GM21390 (cell line): ENCODE measurements at regions not wholly inside any gene's neighbourhood (a gene's known extent, or its start where the extent isn't known, plus 50 kb on each side); places are given as distances from the start of the nearest gene placed in this dataset.

Experiments used
- ATAC-seq: cut with Tn5 transposase; IDR thresholded peaks from one replicate; pipeline ENCODE4 v1.9.1; 2021; ENCODE audit not compliant: unreplicated experiment

DNA sequence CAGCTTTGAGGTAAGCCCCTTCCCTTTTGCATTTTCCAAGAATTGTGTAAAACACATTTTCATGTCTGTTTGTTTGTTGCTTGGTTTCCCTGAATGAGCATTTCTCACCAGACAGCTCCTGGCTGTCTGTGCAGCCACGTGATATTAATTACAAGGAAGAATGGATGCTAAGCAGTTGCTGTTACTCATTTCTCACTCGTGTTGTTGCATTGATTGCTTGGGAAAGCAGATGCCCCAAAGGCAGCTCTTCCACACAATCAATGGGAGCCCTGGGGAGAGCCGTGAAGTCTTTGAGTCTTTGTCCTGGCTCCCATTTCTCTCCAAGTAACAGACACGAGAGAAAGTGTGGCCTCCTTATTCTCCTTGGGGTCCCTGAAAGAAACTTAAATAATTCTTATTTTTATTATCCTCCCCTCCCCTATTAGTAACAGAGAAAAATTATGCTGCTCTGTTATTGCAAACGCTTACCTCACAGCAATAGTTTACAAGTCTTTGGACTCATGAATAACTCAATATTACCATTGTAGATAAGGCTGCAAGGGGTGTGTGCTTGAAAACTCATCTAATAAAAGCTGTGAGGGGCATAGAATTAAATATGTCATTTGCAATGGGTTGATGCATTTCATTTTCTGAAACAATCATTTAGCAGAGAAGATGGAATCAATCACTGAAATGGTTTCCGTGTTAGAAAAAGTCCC lies 127.7 kb upstream of the CAMK1G start:
- ATAC-seq, result no peak

DNA sequence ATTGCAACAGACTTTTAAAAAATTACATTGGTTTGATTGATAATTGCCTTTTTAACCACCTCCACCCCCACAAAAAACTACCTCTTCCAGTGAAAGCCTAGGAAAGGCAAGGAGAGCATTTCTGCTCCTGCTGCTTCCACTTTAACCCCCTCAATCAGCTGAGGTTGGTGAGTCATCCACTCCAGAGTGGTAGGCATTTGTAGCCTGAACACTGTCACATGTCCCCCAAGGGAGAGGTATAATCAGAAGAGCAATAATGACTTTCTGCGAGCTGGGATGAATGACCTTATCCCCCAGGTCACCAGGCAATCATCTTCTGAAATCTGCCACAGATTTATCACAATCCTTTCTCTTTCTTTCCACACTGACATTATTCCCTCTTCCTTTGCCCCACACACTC lies 126.6 kb upstream of the CAMK1G start:
- no peak for ATAC-seq

DNA sequence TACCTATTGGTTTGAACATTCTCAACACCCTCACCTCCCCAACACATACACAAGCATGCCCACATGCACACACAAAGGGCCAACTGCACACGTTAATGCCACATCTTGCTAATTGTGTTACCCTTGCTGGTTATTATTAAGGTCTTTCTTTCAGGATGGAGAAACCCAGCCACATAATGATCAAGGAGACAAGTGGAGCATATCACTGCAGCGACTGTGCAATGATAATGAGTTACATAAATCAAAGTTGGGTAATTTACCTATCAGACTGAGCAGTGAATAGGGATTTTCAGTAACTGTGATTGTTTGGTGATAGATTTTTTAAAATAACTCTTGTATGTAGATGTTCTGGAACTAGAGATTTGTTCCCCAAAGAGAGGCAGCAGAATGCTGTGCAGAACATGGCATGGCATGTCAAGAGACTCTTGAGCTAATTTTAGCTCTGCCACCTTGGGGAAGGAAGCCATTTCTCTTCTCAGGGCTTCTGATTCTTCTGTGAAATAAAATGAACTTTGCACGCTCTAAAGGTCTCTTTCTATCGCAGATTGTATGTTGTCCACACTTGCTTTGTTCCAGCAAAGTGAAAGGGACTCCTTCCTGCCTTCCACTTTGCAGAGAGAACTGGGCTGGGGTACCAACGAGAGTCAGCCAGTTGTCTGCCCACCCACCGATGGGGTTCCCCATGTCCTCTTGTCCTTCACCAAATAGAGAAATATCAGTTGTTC lies 126.0 kb upstream of the CAMK1G start:
- ATAC-seq, result no peak

DNA sequence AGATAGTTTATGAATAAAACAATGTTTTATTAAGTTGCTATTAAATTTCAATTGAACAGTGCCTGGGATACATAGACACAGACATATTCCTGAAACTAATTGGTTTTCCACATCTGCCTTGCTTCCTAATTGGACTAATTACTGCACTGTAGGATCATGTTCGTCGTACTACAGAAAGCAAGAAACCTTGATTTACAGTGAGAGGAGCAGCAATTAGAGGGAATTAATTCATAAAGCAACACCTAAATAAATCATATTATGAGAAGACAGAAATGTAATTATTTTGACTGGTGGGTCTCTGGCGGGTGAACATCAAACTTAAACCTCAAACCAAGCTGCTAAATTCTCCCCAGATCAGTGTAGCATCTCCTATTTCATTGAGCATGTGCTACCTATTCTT lies 124.6 kb upstream of the CAMK1G start:
- ATAC-seq, result no peak

DNA sequence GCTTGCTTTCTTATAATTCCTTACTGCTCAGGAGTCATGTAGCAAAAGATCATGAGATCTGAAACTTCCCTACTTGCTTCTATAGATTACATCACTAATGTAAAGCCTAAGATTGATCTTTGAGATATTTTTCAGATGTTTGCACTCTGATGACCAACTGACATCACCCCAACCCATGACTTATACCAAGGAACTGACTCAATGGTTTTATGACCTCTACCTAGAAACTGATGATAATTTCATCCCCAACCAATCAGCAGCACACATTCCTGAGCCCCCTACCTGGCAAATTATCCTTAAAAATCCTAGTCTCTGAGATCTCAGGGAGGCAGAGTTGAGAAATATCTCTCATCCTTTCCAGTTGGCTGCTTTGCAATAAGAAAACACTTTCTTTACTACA lies 122.3 kb upstream of the CAMK1G start:
- no peak for ATAC-seq

DNA sequence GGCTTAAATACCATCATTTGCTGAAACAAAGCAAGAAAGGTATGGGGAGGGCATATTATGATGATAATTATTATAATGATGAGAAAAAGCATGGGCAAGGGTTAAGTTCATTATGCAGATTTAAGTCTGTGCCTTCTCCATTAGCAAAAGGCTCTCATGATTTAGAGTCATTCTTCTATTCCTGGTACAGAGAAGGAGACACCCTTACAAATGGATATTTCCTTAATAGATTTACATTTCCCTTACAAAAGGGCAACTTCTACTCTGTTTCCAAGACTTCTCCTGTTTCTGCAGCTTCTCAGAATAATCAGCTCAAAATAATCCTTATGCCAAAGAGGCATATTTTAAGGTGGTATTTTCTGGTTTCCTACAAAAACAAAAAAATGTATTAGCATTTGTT lies 121.1 kb upstream of the CAMK1G start:
- ATAC-seq, result no peak

DNA sequence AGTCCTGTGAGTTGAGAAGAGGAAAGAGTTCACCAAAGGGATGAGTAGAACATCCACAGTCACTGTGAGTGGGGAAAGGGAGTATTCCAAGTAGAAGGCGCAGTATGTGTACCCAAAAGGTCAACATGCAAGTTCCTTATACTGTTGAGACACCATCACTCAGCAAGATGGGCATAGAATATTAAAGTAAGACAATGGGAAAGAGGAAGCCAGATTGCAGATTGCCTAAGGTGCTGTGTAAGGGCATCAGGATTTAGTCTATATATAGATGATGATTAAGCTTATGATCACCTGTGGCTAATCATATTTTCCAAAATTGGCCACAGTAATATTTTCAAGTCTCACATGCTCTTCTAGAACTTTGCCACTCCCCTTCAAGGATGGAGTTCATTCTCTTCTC lies 120.1 kb upstream of the CAMK1G start:
- ATAC-seq, result no peak

DNA sequence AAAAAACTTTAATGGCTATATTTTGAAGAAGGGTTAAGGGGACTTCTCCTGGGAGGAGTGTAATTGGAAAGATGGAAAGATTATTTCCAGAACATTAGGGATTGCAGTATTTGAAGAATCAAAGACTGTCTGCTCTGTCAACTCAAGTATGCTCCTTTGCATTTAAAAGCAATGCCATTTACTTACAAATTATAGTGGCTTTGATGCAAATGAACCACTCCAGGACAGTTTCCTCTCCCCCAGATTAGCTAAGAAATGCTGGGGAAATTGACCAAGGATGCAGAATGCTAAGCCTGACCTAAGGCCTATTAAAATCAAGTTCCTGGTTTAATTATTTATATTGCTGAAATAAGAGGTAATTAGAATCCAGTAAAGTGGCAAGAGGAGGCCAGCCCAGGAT lies 110.5 kb upstream of the CAMK1G start:
- no peak for ATAC-seq

DNA sequence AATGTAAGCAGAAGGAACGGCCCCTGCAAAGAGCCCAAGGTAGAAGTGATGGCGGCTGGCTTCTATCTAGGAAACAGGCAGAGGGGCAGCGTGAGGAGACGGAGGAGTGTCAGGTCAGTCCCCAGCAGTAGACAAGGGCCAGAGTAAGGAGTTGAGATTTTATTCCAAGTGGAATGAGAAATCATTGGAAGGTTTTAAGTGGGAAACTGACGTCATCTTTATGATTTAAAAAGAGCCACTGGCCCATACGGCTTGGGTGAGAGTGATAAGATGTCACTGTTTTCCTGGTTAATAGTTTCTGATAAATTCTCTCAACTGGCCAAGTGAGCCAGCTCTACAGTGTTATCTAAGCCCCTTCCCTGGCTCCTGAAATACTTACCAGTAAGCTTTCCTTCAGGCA lies 103.2 kb upstream of the CAMK1G start:
- no peak for ATAC-seq

DNA sequence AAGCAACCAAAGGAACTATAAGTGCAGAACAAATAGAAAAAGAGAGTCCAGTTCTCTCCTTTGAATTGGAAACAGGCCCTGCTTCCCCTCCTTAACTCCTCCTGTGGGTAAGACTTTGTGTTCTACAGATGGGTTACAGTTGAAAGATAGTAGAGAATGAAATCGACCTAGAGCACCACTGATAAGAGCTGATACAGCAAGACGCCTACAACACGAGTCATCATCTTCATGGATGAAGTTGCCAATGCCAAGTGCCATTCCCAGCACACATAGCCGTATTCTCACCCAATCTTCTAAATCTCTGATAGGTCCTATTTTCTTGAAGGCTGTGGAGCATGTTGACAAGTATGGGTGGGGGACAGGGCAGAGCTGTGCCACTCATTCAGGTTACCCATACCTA lies 99.8 kb upstream of the CAMK1G start:
- no peak for ATAC-seq

DNA sequence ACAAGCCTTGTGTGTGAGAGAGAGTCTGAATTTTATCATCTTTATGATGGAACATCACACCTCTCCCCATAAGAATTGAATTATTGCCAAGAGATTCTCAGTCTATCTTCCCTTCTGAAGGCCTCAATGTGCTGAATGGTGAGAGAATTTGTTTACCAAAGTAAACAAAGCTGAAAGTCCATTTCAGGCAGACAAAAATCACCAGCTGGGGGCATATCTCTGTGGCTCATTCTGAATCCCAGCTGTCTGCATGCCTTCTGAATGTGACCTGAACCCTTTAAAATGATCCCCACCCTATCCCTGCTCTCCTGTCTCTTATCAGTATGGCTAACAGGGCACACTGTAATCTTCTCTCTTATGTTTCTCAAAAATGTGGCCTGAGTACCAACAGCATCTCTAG lies 99.1 kb upstream of the CAMK1G start:
- no peak for ATAC-seq

DNA sequence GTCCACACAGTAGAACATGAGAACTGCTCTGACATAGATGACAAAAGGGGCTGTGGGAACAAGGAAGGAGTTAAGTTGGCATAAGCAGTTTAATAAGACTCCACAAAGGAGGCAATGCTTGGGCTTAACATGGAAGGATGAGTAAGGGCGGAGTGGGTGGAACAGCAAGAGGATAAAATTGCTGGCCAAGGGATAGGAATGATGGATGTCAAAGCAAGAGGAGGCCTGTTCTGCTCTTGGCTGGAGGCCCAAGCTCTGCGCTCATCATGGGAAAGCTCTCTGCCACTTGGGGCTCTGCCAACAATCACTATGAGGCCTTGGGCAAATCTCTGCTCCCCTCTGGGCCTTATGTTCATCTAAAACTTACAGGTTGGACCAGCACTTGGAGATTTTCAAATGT lies 98.3 kb upstream of the CAMK1G start:
- ATAC-seq, result no peak

DNA sequence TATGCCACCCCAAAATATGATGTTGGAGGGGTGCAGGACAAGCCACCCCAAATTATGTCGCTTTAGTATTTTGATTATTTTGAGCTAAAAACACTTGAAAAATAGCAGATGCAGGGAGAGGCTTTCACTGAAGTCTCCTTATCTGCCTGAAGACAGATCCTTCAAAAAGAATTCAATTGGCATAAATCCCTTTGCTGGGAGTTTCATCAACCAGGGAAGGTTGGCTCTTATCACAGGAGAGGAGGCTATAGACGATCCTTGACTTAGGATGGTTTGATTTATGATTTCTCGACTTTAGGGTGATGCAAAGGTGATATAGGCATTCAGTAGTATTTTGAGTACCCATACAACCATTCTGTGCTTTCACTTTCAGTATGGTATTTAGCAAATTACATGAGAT lies 97.8 kb upstream of the CAMK1G start:
- ATAC-seq, result no peak

DNA sequence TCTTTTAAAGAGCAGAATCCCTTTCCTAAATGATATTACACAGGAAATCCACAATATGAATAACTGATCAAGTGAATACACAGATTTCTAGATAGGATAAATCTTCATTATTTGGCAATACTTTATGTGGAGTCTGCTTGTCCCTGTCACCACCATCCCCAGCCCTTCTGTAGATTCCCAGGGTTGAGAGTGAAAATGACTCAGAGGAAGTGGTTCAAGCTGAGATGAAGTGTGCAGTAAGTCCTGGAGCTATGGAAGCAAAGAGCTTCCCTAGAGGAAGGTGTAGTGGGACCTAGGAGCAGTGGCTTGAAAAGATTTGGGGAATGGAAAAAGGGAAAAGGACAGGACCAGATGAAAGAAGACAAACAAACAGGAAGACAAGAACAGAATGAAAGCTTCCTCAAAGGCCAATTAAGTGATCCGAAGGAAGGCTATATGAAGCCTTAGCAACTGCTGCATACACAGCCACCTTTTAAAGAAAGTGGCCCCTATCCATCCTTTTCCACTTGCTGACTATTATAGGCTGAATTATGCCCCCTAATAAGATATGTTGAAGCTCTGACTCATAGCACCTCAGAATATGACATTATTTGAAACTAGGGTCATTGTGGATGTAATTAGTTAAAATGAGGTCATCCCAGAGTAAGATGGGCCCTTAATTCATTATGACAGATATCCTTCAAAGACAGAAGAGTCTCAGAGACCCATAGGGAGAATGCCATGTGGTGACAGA lies 96.5 kb upstream of the CAMK1G start:
- no peak for ATAC-seq

DNA sequence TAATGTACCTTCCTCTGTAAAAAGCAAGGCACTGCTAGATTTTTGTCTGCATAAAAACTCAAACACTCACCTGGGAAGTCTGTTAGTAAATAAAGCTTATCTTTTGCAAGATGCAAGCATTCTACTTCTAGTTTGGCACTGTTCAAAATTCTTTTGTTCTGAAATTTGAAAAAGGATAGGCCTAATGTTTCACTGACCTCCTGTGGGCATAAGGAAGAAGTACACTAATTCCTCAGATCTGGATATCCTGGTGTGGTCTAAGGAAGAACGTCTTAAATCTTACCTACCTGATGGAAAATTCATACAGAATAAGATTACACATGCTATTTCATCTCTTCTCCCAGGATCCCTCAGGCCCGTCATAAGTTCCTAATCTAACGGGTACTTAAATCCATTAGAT lies 93.5 kb upstream of the CAMK1G start:
- no peak for ATAC-seq

DNA sequence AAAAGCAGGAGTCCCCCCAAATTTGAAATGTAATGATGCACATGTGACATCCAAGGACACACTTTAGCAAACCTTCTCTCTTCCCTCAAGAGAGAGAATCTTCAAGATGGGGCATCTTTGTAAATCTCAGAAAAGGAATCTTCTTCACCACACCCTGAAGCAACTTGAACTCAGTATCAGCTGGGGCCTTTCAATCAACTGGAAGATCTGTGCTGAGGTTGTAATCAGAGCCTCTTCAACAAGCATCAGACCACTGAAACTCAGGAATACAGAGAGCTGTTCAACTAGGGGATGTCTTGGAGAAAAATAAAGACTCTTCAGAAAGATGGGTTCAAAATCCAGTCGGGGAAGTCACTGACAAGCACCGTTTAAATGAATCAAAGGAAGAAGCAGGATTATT lies 92.5 kb upstream of the CAMK1G start:
- ATAC-seq, result no peak

DNA sequence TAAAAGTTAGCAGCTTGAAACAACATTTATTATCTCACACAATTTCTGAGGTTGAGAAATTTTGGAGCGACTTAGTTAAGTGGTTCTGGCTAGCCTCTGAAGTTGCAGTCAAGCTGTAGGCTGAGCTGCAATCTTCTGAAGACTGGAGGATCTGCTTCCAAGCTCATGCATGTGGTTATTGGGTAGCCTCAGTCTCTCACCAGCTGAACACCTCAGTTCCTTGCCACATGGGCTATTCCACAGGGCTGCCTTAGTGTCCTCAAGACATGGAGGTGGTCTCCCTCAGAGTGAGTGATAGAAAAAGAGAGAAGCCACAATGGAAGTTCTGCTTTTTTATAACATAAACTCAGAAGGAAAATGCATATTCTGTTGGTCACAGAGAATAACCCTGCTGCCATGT lies 92.0 kb upstream of the CAMK1G start:
- no peak for ATAC-seq

DNA sequence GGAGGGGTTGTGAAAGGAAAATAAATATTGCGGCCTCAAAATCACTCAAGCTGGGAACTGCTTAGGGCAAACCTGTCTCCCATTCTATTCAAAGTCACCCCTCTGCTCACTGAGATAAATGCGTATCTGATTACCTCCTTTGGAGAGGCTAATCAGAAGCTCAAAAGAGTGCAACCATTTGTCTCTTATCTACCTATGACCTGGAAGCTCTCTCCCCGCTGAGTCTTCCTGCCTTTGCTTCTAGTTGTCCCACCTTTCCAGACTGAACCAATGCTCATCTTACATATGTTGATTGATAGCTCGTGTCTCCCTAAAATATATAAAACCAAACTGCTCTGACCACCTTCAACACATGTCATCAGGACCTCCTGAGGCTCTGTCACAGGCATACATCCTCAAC lies 91.6 kb upstream of the CAMK1G start:
- no peak for ATAC-seq

DNA sequence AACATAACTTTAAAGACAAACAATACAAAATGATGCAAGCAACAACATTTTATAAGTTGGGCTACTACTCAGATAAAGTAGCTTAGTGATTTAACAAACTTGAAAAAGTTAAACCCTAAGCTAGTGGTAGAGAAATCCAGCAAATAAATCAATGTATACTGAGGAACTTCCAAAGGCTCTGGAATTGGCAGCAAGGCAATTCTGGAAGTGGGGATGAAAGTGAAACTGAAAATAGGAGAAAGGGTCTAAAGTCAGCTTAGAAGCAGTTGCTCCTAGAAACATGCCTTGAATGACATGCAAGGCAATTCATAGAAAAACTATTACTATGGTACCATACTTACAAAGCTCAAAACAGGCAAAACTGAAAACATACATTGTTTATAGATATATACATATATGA lies 90.0 kb upstream of the CAMK1G start:
- no peak for ATAC-seq

DNA sequence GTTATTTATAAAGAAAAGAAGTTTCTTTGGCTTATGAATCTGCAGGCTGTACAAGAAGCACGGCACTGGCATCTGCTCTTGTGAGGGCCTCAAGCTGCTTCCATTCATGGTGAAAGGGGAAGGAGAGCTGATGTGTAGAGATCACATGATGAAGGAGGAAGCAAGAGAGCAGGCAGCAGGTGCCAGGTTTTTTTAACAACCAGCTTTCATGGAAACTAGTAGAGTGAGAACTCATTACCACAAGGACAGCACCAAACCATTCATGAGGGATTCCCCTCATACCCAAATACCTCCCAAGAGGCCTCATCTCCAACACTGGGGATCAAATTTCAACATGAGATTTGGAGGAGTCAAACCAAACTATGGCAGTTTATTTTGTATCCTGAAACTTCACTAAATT lies 85.8 kb upstream of the CAMK1G start:
- no peak for ATAC-seq

DNA sequence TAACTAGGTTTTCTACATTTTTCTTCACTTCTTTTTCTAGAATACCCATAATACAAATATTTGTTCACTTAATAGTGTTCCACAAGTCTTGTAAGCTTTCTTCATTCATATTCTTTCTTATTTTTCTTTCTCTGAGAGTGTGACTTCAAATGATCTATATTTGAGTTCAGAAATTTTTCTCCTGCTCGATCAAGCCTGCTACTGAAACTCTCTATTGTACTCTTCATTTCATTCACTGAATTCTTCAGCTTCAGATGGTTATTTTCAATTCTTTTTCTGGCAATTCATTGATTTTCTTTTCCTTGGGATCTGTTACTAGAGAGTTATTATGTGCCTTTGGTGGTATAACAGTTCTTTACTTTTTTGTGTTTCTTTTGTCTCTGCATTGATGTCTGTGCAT lies 82.5 kb upstream of the CAMK1G start:
- no peak for ATAC-seq

DNA sequence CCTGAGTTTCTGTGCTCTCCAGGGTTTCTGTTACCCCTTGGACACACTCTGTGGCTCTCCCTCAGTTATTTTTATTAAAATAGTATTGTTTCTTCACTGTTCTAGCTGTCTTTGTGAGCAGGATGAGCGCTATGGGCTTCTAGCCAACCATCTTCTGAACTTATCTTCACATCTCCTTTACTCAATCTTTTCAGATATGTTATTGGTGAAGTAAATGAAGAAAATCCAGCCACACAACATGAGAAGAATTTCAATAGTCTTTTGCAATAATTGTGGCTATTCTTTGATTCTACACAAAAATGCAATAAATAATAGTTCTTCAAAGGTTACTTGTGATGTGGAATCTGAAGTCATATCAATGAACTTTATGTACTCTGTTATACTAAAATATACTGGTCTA lies 80.3 kb upstream of the CAMK1G start:
- ATAC-seq, result no peak
